ENCODE measurements at regions not wholly inside any gene's neighbourhood (a gene's known extent, or its start where the extent isn't known, plus 50 kb on each side); places are given as distances from the start of the nearest gene placed in this dataset.

DNA sequence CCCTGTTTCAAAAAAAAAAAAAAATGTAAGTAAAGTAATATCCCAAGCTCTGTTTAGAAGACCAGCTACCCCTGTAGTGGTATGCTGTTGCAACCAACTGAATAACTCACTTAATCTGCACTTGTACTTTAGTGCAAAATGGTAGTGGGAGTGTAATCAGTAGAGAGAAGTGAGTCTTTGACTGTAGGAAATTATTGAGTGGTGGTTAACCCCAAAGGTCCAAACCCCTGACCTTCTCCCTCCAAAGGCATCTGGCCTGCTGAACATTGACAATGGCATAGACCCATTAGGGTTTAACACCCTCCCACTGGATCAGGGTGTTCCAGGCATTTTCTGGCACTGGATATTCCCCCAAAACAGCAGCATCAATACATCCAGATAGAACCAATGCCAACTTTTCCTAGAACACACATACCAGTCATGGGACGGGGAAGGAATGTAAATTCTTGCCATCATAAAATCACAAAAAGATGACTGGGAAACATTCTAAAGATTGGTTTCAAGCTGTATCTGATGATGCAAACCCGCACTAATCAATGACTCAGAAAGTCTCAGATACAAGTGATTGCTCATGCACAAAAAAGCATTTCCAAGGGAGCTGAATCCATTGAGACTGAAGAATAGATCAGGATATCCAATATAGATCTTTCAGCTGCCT lies 110.3 kb downstream of the MRPL39 start:
- intact Hi-C loops (cut with DNase I; ENCODE audit: low total_unique reads) = no loop called here
- no peak overlapping the region for H3K4me3 ChIP-seq (ENCODE audit: low read depth, poor library complexity, severe bottlenecking)

DNA sequence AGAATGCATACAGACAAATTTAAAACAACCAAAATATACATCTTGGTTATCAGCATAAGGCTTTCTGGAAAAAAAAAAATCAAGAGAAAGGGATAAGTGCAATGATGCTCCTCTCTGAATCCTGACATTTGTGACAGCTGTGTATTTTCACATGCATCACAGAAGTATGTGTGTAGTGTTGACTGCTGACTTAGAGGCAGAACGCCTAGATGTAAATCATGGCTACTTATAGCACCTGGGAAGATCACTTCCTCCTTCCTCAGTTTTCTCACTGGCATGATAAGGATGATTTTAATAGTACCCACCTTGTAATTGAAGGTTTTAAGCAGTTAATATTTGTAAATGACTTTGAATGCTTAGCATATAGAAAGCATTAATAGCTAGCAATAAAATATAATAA lies 112.5 kb downstream of the MRPL39 start:
- DNase-seq (ENCODE audit: low spot score in 2 of 2) = no peak
- WGBS, 2 donors = 81 to 96% methylated on average over 1 of the region's 1 CpG

More for the DNA sequence above, 110.3 kb downstream of the MRPL39 start:
- WGBS, 2 donors = 73 to 87% methylated on average over 2 of the region's 2 CpGs
- TF ChIP-seq POLR2A (IDR thresholded peaks at IDR 0.05) = no peak
- TF ChIP-seq, protein P1, sequence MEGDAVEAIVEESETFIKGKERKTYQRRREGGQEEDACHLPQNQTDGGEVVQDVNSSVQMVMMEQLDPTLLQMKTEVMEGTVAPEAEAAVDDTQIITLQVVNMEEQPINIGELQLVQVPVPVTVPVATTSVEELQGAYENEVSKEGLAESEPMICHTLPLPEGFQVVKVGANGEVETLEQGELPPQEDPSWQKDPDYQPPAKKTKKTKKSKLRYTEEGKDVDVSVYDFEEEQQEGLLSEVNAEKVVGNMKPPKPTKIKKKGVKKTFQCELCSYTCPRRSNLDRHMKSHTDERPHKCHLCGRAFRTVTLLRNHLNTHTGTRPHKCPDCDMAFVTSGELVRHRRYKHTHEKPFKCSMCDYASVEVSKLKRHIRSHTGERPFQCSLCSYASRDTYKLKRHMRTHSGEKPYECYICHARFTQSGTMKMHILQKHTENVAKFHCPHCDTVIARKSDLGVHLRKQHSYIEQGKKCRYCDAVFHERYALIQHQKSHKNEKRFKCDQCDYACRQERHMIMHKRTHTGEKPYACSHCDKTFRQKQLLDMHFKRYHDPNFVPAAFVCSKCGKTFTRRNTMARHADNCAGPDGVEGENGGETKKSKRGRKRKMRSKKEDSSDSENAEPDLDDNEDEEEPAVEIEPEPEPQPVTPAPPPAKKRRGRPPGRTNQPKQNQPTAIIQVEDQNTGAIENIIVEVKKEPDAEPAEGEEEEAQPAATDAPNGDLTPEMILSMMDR (IDR thresholded peaks at IDR 0.05) = no peak
- DNase-seq (ENCODE audit: low spot score in 2 of 2) = no peak

DNA sequence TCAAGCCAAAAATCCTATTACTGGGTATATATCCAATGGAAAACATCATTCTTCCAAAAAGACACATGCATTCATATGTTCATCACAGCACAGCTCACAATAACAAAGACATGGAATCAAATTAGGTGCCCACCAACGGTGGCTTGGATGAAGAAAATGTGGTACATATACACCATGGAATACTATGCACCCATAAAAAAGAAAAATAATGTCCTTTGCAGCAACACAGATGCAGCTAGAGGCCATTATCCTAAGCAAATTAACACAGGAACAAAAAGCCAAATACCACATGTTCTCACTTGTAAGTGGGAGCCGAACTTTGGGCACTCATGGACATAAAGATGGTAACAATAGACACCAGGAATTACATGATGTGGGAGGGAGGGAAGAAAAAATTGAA lies 113.6 kb downstream of the MRPL39 start:
- H3K4me3 ChIP-seq (ENCODE audit: low read depth, poor library complexity, severe bottlenecking) = no peak overlapping the region
- WGBS, 2 donors = 88 to 89% methylated on average over 2 of the region's 2 CpGs
- intact Hi-C loops (cut with DNase I; ENCODE audit: low total_unique reads) = no loop called here
- TF ChIP-seq POLR2A (IDR thresholded peaks at IDR 0.05) = no peak
- TF ChIP-seq, protein P1 (IDR thresholded peaks at IDR 0.05) = no peak
- no peak for DNase-seq (ENCODE audit: low spot score in 2 of 2)

More for the DNA sequence above, 112.5 kb downstream of the MRPL39 start:
- TF ChIP-seq, protein P1 (IDR thresholded peaks at IDR 0.05) = no peak
- TF ChIP-seq POLR2A (IDR thresholded peaks at IDR 0.05) = no peak
- H3K4me3 ChIP-seq (ENCODE audit: low read depth, poor library complexity, severe bottlenecking) = no peak overlapping the region
- intact Hi-C loops (cut with DNase I; ENCODE audit: low total_unique reads) = no loop called here

DNA sequence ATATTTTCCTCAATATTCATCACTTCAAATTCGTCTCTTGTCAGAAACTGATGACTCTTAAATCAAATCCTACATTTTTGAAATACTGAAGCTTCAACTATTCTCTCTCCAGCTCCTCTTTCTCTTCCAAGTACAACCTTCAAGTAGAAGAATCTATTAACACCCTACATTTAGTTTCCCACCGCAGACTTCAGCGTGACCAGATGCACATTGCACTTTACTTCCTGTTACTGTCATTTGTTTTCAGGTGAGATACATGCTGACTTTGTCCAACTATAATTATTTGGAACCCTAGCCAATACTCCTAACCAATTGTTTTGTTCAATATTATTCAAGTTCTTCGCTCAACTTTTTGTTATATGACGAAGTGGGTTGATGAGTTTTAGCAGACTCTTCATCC lies 116.0 kb downstream of the MRPL39 start:
- intact Hi-C loops (cut with DNase I; ENCODE audit: low total_unique reads) = no loop called here
- WGBS, 2 donors = 85 to 88% methylated on average over 5 of the region's 5 CpGs
- TF ChIP-seq, protein P1 (IDR thresholded peaks at IDR 0.05) = no peak
- no peak for TF ChIP-seq POLR2A (IDR thresholded peaks at IDR 0.05)
- no peak overlapping the region for H3K4me3 ChIP-seq (ENCODE audit: low read depth, poor library complexity, severe bottlenecking)
- DNase-seq (ENCODE audit: low spot score in 2 of 2) = no peak

DNA sequence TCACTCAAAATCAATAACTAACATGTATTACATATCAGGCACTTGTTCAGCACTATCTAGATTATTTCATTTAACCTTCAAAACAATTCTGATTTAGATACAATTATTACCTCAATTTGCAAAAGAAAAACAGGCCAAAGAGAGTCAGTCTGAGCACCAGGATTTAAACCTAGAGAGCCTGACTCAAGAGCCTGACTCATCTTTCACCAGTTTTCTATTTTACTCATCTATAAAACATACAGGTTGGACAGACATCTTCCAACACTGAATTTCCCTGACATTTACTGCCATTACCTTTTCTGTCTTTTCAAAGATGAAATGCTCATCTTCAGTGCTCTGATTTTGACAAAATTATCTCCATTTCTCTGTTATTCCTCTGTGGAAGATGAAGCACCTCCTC lies 116.5 kb downstream of the MRPL39 start:
- intact Hi-C loops (cut with DNase I; ENCODE audit: low total_unique reads) = no loop called here
- no peak for DNase-seq (ENCODE audit: low spot score in 2 of 2)
- no peak overlapping the region for H3K4me3 ChIP-seq (ENCODE audit: low read depth, poor library complexity, severe bottlenecking)
- TF ChIP-seq POLR2A (IDR thresholded peaks at IDR 0.05) = no peak
- TF ChIP-seq, protein P1 (IDR thresholded peaks at IDR 0.05) = no peak

DNA sequence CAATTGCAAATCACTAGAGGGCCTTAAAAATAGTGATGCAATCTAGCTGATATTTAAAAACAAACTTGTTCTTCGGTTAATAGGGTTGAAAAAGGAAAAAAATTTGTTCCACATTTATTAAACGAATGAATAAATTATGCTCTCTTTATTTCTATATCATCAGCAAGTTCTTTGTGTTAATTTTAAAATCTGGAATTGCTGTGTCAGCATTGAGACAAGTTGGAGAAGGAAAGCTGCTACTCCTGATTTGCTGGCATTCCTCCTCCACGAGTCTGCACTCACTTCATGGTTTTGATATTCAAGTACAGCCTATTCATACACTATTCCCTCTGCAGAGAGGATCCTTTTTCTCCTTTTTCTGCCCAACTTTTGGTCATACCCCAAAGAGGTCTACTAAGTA lies 117.6 kb downstream of the MRPL39 start:
- WGBS, 2 donors = 45 to 52% methylated on average over 3 of the region's 3 CpGs
- TF ChIP-seq POLR2A (IDR thresholded peaks at IDR 0.05) = no peak
- TF ChIP-seq, protein P1 (IDR thresholded peaks at IDR 0.05) = no peak
- intact Hi-C loops (cut with DNase I; ENCODE audit: low total_unique reads) = no loop called here

More for the DNA sequence above, 117.6 kb downstream of the MRPL39 start:
- no peak overlapping the region for H3K4me3 ChIP-seq (ENCODE audit: low read depth, poor library complexity, severe bottlenecking)
- no peak for DNase-seq (ENCODE audit: low spot score in 2 of 2)

Data from lower leg skin (tissue), 4 donors.